ENCODE measurements at regions not wholly inside any gene's neighbourhood (a gene's known extent, or its start where the extent isn't known, plus 50 kb on each side); places are given as distances from the start of the nearest gene placed in this dataset.

GRCh38 chr22:19630614-19631013 is 83.7 kb upstream of the SEPTIN5 start:
- Histone ChIP-seq H3T11ph (ENCODE audit: low read length) (no peak overlapping the region), H2AFZ (ENCODE audit: low read length) (no peak overlapping the region), H2BK120ac (ENCODE audit: low read depth, low read length, poor library complexity, severe bottlenecking) (no peak overlapping the region), H3K23ac (ENCODE audit: insufficient read length, low read depth, low read length) (no peak overlapping the region), H4K5ac (ENCODE audit: insufficient read length, low read depth, low read length) (no peak overlapping the region), H3K79me1 (ENCODE audit: insufficient read depth, low read depth, low read length, poor library complexity, severe bottlenecking) (no peaks in the 10 kb centered on the region), H3K9me3 (ENCODE audit: control insufficient read depth, low read depth, low read length) (no peaks in the 10 kb centered on the region), H2BK15ac (ENCODE audit: low read depth, low read length) (no peak overlapping the region), H2AK5ac (ENCODE audit: insufficient read length, low read length) (no peak overlapping the region), H3K79me2 (ENCODE audit: insufficient read depth, low read length) (no peaks in the 10 kb centered on the region), H3K14ac (ENCODE audit: insufficient read depth, low read length) (no peak overlapping the region), H3K4ac (ENCODE audit: low read depth, low read length) (no peak overlapping the region), H3K4me1 (ENCODE audit: insufficient read depth, low read length) (no peaks in the 10 kb centered on the region), H3K18ac (ENCODE audit: insufficient read length, low read depth, low read length) (no peak overlapping the region), H2BK20ac (ENCODE audit: low read depth, low read length, poor library complexity, severe bottlenecking) (no peak overlapping the region), H4K20me1 (ENCODE audit: control insufficient read depth, insufficient read depth, insufficient read length) (no peaks in the 10 kb centered on the region), H4K8ac (replicated peaks; ENCODE audit: insufficient read length, low read depth, low read length) (no peak overlapping the region), H3K23me2 (ENCODE audit: insufficient read length, low read depth, low read length, poor library complexity, severe bottlenecking) (no peaks in the 10 kb centered on the region), H3K9ac (ENCODE audit: extremely low read depth, insufficient read length, low read length) (no peak overlapping the region), H4K91ac (ENCODE audit: insufficient read length, low read depth, low read length) (no peak overlapping the region), H3K56ac (ENCODE audit: insufficient read length, low read depth, low read length) (no peak overlapping the region), H2BK12ac (ENCODE audit: insufficient read length, low read depth, low read length) (no peak overlapping the region), H2BK5ac (ENCODE audit: insufficient read length, low read length) (no peak overlapping the region), H3K27me3 (ENCODE audit: insufficient read depth, low read length) (no peaks in the 10 kb centered on the region), H3K4me2 (ENCODE audit: insufficient read depth, insufficient read length, low read length) (no peak overlapping the region), H3K27ac (ENCODE audit: insufficient read length, low read depth, low read length) (no peak overlapping the region)
- no peak for DNase-seq
- Mint-ChIP-seq H3K4me3 (no peak overlapping the region), H3K4me1 (peaks cover 19 to 26% of the 10 kb centered on the region in 2 experiments), H3K27me3 (ENCODE audit: low read depth) (peaks cover 3% of the 10 kb centered on the region), H3K27ac (no peak overlapping the region), H3K36me3 (ENCODE audit: insufficient read depth in 1 of 3, low read depth in 3 of 3) (no peaks in the 10 kb centered on the region; a peak in 1 of 7 replicates), H3K9me3 (no peaks in the 10 kb centered on the region; a peak in 1 of 5 replicates)
- TF ChIP-seq CTCF (conservative IDR thresholded peaks at IDR 0.05) = no peak
- WGBS (ENCODE audit: extremely low coverage, insufficient read length, low lambda C conversion rate) = no CpG with 5 or more reads among the region's 5 CpGs

Data from H9 (cell line).